ENCODE measurements at regions not wholly inside any gene's neighbourhood (a gene's known extent, or its start where the extent isn't known, plus 50 kb on each side); places are given as distances from the start of the nearest gene placed in this dataset.

- no peak for TF ChIP-seq CTCF (IDR thresholded peaks at IDR 0.05; ENCODE audit: low read depth, low read length)
- 0 out of 2 replicates have a peak overlapping the region, but pooled peaks have one; percentile 1 for H3K4me3 ChIP-seq (ENCODE audit: low read depth, low read length)
Observed at GRCh38 chr2:181393472-181393871, 63.7 kb upstream of the ITGA4 start.

- no peak overlapping the region for H3K4me3 ChIP-seq (ENCODE audit: low read depth, low read length)
- no peak for TF ChIP-seq CTCF (IDR thresholded peaks at IDR 0.05; ENCODE audit: low read depth, low read length)
Observed at GRCh38 chr2:181394741-181395437, 62.3 kb upstream of the ITGA4 start.

- TF ChIP-seq CTCF (IDR thresholded peaks at IDR 0.05; ENCODE audit: low read depth, low read length): no peak
Observed at GRCh38 chr2:181395851-181396250, 61.3 kb upstream of the ITGA4 start.

GRCh38 chr2:181396256-181397123 lies 60.7 kb upstream of the ITGA4 start:
- no peak for TF ChIP-seq CTCF (IDR thresholded peaks at IDR 0.05; ENCODE audit: low read depth, low read length)
- no peak overlapping the region for H3K4me3 ChIP-seq (ENCODE audit: low read depth, low read length)

More at GRCh38 chr2:181395851-181396250, 61.3 kb upstream of the ITGA4 start:
- H3K4me3 ChIP-seq (ENCODE audit: low read depth, low read length): no peak overlapping the region

GRCh38 chr2:181397331-181397730 lies 59.9 kb upstream of the ITGA4 start:
- no peak for TF ChIP-seq CTCF (IDR thresholded peaks at IDR 0.05; ENCODE audit: low read depth, low read length)
- no peak overlapping the region for H3K4me3 ChIP-seq (ENCODE audit: low read depth, low read length)

- no peak for TF ChIP-seq CTCF (IDR thresholded peaks at IDR 0.05; ENCODE audit: low read depth, low read length)
- H3K4me3 ChIP-seq (ENCODE audit: low read depth, low read length): no peak overlapping the region
Observed at GRCh38 chr2:181398000-181398399, 59.2 kb upstream of the ITGA4 start.

- H3K4me3 ChIP-seq (ENCODE audit: low read depth, low read length): no peak overlapping the region
Observed at GRCh38 chr2:181399027-181399426, 58.2 kb upstream of the ITGA4 start.

More at GRCh38 chr2:181399027-181399426, 58.2 kb upstream of the ITGA4 start:
- no peak for TF ChIP-seq CTCF (IDR thresholded peaks at IDR 0.05; ENCODE audit: low read depth, low read length)

All from WI38 (cell line).